K562 (cell line): ENCODE measurements at regions not wholly inside any gene's neighbourhood (a gene's known extent, or its start where the extent isn't known, plus 50 kb on each side); places are given as distances from the start of the nearest gene placed in this dataset.

ENCODE experiments used
- TF ChIP-seq, protein P1 (sequence below): fragments of 200-600 bp; sonication (generic); IDR thresholded peaks from one replicate; pipeline ENCODE4 v1.6.1; 2012; ENCODE audit warnings: mild to moderate bottlenecking, low read depth, low read length, inconsistent platforms

DNA sequence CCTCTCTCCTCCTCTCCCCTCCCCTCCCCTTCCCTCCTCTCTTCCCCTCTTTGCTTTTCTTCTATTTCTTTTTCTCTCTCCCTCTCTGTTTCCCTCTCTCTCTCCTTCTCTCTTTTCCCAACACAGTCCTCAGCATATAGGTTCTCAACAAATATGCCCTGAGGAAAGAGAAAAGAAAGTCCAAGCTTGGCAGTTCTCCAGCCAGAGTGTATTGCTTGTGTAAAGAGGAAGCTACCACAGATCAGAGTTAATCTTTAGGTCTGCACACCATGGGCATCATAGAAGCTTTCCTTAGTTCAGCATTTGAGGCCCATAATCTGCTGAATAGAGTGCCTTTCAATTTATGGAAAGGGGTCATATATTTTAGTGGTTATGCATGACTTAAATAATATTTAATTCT, 382.8 kb upstream of the WWC1 start (continued):
- TF ChIP-seq, protein P1, sequence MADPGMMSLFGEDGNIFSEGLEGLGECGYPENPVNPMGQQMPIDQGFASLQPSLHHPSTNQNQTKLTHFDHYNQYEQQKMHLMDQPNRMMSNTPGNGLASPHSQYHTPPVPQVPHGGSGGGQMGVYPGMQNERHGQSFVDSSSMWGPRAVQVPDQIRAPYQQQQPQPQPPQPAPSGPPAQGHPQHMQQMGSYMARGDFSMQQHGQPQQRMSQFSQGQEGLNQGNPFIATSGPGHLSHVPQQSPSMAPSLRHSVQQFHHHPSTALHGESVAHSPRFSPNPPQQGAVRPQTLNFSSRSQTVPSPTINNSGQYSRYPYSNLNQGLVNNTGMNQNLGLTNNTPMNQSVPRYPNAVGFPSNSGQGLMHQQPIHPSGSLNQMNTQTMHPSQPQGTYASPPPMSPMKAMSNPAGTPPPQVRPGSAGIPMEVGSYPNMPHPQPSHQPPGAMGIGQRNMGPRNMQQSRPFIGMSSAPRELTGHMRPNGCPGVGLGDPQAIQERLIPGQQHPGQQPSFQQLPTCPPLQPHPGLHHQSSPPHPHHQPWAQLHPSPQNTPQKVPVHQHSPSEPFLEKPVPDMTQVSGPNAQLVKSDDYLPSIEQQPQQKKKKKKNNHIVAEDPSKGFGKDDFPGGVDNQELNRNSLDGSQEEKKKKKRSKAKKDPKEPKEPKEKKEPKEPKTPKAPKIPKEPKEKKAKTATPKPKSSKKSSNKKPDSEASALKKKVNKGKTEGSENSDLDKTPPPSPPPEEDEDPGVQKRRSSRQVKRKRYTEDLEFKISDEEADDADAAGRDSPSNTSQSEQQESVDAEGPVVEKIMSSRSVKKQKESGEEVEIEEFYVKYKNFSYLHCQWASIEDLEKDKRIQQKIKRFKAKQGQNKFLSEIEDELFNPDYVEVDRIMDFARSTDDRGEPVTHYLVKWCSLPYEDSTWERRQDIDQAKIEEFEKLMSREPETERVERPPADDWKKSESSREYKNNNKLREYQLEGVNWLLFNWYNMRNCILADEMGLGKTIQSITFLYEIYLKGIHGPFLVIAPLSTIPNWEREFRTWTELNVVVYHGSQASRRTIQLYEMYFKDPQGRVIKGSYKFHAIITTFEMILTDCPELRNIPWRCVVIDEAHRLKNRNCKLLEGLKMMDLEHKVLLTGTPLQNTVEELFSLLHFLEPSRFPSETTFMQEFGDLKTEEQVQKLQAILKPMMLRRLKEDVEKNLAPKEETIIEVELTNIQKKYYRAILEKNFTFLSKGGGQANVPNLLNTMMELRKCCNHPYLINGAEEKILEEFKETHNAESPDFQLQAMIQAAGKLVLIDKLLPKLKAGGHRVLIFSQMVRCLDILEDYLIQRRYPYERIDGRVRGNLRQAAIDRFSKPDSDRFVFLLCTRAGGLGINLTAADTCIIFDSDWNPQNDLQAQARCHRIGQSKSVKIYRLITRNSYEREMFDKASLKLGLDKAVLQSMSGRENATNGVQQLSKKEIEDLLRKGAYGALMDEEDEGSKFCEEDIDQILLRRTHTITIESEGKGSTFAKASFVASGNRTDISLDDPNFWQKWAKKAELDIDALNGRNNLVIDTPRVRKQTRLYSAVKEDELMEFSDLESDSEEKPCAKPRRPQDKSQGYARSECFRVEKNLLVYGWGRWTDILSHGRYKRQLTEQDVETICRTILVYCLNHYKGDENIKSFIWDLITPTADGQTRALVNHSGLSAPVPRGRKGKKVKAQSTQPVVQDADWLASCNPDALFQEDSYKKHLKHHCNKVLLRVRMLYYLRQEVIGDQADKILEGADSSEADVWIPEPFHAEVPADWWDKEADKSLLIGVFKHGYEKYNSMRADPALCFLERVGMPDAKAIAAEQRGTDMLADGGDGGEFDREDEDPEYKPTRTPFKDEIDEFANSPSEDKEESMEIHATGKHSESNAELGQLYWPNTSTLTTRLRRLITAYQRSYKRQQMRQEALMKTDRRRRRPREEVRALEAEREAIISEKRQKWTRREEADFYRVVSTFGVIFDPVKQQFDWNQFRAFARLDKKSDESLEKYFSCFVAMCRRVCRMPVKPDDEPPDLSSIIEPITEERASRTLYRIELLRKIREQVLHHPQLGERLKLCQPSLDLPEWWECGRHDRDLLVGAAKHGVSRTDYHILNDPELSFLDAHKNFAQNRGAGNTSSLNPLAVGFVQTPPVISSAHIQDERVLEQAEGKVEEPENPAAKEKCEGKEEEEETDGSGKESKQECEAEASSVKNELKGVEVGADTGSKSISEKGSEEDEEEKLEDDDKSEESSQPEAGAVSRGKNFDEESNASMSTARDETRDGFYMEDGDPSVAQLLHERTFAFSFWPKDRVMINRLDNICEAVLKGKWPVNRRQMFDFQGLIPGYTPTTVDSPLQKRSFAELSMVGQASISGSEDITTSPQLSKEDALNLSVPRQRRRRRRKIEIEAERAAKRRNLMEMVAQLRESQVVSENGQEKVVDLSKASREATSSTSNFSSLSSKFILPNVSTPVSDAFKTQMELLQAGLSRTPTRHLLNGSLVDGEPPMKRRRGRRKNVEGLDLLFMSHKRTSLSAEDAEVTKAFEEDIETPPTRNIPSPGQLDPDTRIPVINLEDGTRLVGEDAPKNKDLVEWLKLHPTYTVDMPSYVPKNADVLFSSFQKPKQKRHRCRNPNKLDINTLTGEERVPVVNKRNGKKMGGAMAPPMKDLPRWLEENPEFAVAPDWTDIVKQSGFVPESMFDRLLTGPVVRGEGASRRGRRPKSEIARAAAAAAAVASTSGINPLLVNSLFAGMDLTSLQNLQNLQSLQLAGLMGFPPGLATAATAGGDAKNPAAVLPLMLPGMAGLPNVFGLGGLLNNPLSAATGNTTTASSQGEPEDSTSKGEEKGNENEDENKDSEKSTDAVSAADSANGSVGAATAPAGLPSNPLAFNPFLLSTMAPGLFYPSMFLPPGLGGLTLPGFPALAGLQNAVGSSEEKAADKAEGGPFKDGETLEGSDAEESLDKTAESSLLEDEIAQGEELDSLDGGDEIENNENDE = no peak
- TF ChIP-seq, all 486 proteins: peak for 0
